KMS-11 (cell line): ENCODE measurements at regions not wholly inside any gene's neighbourhood (a gene's known extent, or its start where the extent isn't known, plus 50 kb on each side); places are given as distances from the start of the nearest gene placed in this dataset.

ENCODE experiments used
- H2AFZ ChIP-seq: fragments of 200-600 bp; sonication (generic); 2 replicates; pipeline ENCODE4 v1.6.1; 2016; ENCODE audit warnings: antibody characterized with exemption, mixed run types, low read depth
- H3K27ac ChIP-seq: fragments of 200-600 bp; sonication (generic); 2 replicates; pipeline ENCODE4 v1.6.1; 2016; ENCODE audit warnings: mild to moderate bottlenecking, mixed run types
- H3K27me3 ChIP-seq: fragments of 200-600 bp; sonication (generic); 2 replicates; pipeline ENCODE4 v1.6.1; 2017; ENCODE audit warnings: mild to moderate bottlenecking, low read depth, mixed run types, moderate library complexity; ENCODE audit not compliant: insufficient read depth
- H3K36me3 ChIP-seq: fragments of 200-600 bp; sonication (generic); 2 replicates; pipeline ENCODE4 v1.6.1; 2017; ENCODE audit warnings: mild to moderate bottlenecking, mixed run types; ENCODE audit not compliant: insufficient read depth
- H3K4me1 ChIP-seq: fragments of 200-600 bp; sonication (generic); 2 replicates; pipeline ENCODE4 v1.6.1; 2016; ENCODE audit warnings: mild to moderate bottlenecking, low read depth, mixed run types; ENCODE audit not compliant: poor library complexity, severe bottlenecking
- H3K4me2 ChIP-seq: fragments of 200-600 bp; sonication (generic); 2 replicates; pipeline ENCODE4 v1.7.0; 2016; ENCODE audit warnings: mild to moderate bottlenecking, mixed run types
- H3K4me3 ChIP-seq: fragments of 200-600 bp; sonication (generic); IDR thresholded peaks from 2 replicates; pipeline ENCODE4 v1.6.1; 2017; ENCODE audit warnings: low read depth, low read length, mixed read lengths; ENCODE audit not compliant: insufficient read depth
- H3K79me2 ChIP-seq: fragments of 200-600 bp; sonication (generic); 2 replicates; pipeline ENCODE4 v1.6.1; 2016; ENCODE audit warnings: low read depth, mixed run types; ENCODE audit not compliant: insufficient read depth
- H3K9ac ChIP-seq: fragments of 200-600 bp; sonication (generic); 2 replicates; pipeline ENCODE4 v1.6.1; 2016; ENCODE audit warnings: mild to moderate bottlenecking, mixed run types
- H4K20me1 ChIP-seq: fragments of 200-600 bp; sonication (generic); 2 replicates; pipeline ENCODE4 v1.6.1; 2016; ENCODE audit warnings: mild to moderate bottlenecking, mixed run types; ENCODE audit not compliant: insufficient read depth
- TF ChIP-seq, protein P1 (sequence below): fragments of 200-600 bp; sonication (generic); conservative IDR thresholded peaks from 2 replicates; pipeline ENCODE4 v1.6.1; 2017; ENCODE audit warnings: low read depth, mild to moderate bottlenecking, antibody characterized with exemption, low read length, moderate library complexity, mixed read lengths

DNA sequence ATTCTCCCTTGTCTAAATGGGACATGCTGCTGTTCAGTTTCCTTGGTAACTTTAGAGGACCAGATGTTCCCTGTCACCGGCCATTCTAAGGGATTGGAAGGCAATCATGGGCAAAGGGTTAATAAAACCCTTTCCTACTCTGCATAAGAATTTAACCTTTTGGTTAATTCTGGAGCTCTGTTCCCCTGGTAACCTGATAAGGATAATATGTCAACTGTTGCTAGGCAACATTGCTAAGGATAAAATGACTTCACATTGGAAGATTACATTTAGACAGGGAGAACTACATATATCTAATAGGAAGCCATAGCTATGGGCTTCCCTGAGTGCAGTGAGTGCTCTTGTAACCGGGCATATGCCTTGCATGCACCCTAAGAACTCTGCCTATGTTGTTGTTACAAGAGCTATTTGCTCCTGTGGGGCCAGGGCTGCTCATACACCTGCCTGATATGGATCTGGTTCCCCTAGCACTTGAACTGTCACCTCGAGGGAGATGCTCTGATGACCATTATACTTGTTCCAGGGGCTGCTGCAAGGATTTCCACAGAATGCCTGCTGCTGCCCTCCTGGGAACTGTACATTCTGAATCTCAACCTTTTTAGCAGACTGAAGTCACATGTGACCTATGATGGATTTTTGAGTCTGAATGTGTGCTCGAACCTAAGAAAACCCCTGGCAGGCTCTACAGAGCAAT is 326.3 kb upstream of the PDZRN3 start:
- H3K9ac ChIP-seq = no peak overlapping the region
- H2AFZ ChIP-seq = no peak overlapping the region
- no peaks in the 10 kb centered on the region for H3K4me1 ChIP-seq
- no peaks in the 10 kb centered on the region for H4K20me1 ChIP-seq
- H3K4me2 ChIP-seq = no peak overlapping the region
- no peaks in the 10 kb centered on the region for H3K79me2 ChIP-seq
- H3K36me3 ChIP-seq = no peaks in the 10 kb centered on the region
- TF ChIP-seq, protein P1, sequence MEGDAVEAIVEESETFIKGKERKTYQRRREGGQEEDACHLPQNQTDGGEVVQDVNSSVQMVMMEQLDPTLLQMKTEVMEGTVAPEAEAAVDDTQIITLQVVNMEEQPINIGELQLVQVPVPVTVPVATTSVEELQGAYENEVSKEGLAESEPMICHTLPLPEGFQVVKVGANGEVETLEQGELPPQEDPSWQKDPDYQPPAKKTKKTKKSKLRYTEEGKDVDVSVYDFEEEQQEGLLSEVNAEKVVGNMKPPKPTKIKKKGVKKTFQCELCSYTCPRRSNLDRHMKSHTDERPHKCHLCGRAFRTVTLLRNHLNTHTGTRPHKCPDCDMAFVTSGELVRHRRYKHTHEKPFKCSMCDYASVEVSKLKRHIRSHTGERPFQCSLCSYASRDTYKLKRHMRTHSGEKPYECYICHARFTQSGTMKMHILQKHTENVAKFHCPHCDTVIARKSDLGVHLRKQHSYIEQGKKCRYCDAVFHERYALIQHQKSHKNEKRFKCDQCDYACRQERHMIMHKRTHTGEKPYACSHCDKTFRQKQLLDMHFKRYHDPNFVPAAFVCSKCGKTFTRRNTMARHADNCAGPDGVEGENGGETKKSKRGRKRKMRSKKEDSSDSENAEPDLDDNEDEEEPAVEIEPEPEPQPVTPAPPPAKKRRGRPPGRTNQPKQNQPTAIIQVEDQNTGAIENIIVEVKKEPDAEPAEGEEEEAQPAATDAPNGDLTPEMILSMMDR = no peak
- H3K27ac ChIP-seq = no peak overlapping the region
- H3K4me3 ChIP-seq = no peak overlapping the region
- no peaks in the 10 kb centered on the region for H3K27me3 ChIP-seq

- Histone ChIP-seq H3K4me2 (no peak overlapping the region), H3K36me3 (no peaks in the 10 kb centered on the region), H3K9ac (no peak overlapping the region), H3K27ac (no peak overlapping the region), H3K27me3 (no peaks in the 10 kb centered on the region), H3K4me3 (no peak overlapping the region), H3K4me1 (no peaks in the 10 kb centered on the region), H2AFZ (no peak overlapping the region), H3K79me2 (no peaks in the 10 kb centered on the region), H4K20me1 (no peaks in the 10 kb centered on the region)
- TF ChIP-seq, protein P1 = no peak
Observed at GRCh38 chr3:73945541-73945940, 320.8 kb upstream of the PDZRN3 start.

GRCh38 chr3:73939985-73940384 is 315.2 kb upstream of the PDZRN3 start:
- H3K9ac ChIP-seq = no peak overlapping the region
- H3K36me3 ChIP-seq = no peaks in the 10 kb centered on the region
- H3K4me2 ChIP-seq = no peak overlapping the region
- H3K4me1 ChIP-seq = no peaks in the 10 kb centered on the region
- H3K27me3 ChIP-seq = no peaks in the 10 kb centered on the region
- no peak overlapping the region for H3K27ac ChIP-seq
- TF ChIP-seq, protein P1 = no peak
- no peaks in the 10 kb centered on the region for H4K20me1 ChIP-seq
- no peak overlapping the region for H3K4me3 ChIP-seq
- H3K79me2 ChIP-seq = no peaks in the 10 kb centered on the region
- no peak overlapping the region for H2AFZ ChIP-seq

GRCh38 chr3:73933585-73933984 is 308.8 kb upstream of the PDZRN3 start:
- H2AFZ ChIP-seq = no peak overlapping the region
- H3K4me1 ChIP-seq = no peaks in the 10 kb centered on the region
- TF ChIP-seq, protein P1 = no peak
- no peak overlapping the region for H3K27ac ChIP-seq
- no peak overlapping the region for H3K9ac ChIP-seq
- no peak overlapping the region for H3K4me3 ChIP-seq
- no peak overlapping the region for H3K4me2 ChIP-seq
- H4K20me1 ChIP-seq = no peaks in the 10 kb centered on the region
- H3K79me2 ChIP-seq = no peaks in the 10 kb centered on the region
- no peaks in the 10 kb centered on the region for H3K36me3 ChIP-seq
- H3K27me3 ChIP-seq = no peaks in the 10 kb centered on the region
